Upper lobe of left lung (tissue), 4 donors: ENCODE measurements at regions not wholly inside any gene's neighbourhood (a gene's known extent, or its start where the extent isn't known, plus 50 kb on each side); places are given as distances from the start of the nearest gene placed in this dataset.

ENCODE experiments used
- CTCF ChIP-seq, 6 experiments: fragments of 450-650 bp in 4 of 6; fragments of 200-600 bp in 2 of 6; sonication (generic) in 2 of 6; IDR thresholded peaks; one replicate each; pipeline ENCODE4 v1.5.1; 2016 to 2019; ENCODE audit warnings: antibody characterized with exemption in 6 of 6
- POLR2A ChIP-seq, 4 donors: fragments of 450-650 bp; IDR thresholded peaks; one replicate each; pipeline ENCODE4 v1.5.1; 2016 to 2017; ENCODE audit warnings: antibody characterized with exemption in 4 of 4, mild to moderate bottlenecking in 2 of 4

- TF ChIP-seq CTCF (IDR thresholded peaks at IDR 0.05) = no peak
- TF ChIP-seq POLR2A (IDR thresholded peaks at IDR 0.05) = no peak
These were observed 112.8 kb downstream of the CAPZA3 start for GRCh38 chr12:18850752-18851151.
